GM19351 (cell line): ENCODE measurements at regions not wholly inside any gene's neighbourhood (a gene's known extent, or its start where the extent isn't known, plus 50 kb on each side); places are given as distances from the start of the nearest gene placed in this dataset.

Experiments used
- ATAC-seq: cut with Tn5 transposase; IDR thresholded peaks from one replicate; pipeline ENCODE4 v1.9.1; 2021; ENCODE audit warnings: mild to moderate bottlenecking, moderate library complexity; ENCODE audit not compliant: unreplicated experiment

GRCh38 chr6:121499666-121500065 is 64.2 kb downstream of the GJA1 start:
- no peak for ATAC-seq

- ATAC-seq = no peak
These were observed 68.1 kb downstream of the GJA1 start for GRCh38 chr6:121503589-121503991.

GRCh38 chr6:121504227-121504626 is 68.8 kb downstream of the GJA1 start:
- ATAC-seq = no peak

- ATAC-seq = no peak
These were observed 69.8 kb downstream of the GJA1 start for GRCh38 chr6:121505284-121505683.

GRCh38 chr6:121506761-121507754 is 71.6 kb downstream of the GJA1 start:
- ATAC-seq = no peak

GRCh38 chr6:121510568-121511177 is 75.2 kb downstream of the GJA1 start:
- no peak for ATAC-seq

GRCh38 chr6:121515630-121516265 is 80.3 kb downstream of the GJA1 start:
- no peak for ATAC-seq

- no peak for ATAC-seq
These were observed 80.9 kb downstream of the GJA1 start for GRCh38 chr6:121516331-121516730.

GRCh38 chr6:121520337-121521163 is 85.1 kb downstream of the GJA1 start:
- no peak for ATAC-seq

- no peak for ATAC-seq
These were observed 85.7 kb downstream of the GJA1 start for GRCh38 chr6:121521164-121521555.

GRCh38 chr6:121522265-121522664 is 86.8 kb downstream of the GJA1 start:
- ATAC-seq = no peak

GRCh38 chr6:121522771-121523386 is 87.4 kb downstream of the GJA1 start:
- ATAC-seq = no peak

- ATAC-seq = no peak
These were observed 88.2 kb downstream of the GJA1 start for GRCh38 chr6:121523628-121524027.

GRCh38 chr6:121526282-121526681 is 90.8 kb downstream of the GJA1 start:
- ATAC-seq = no peak

- no peak for ATAC-seq
These were observed 96.3 kb downstream of the GJA1 start for GRCh38 chr6:121531658-121532169.

GRCh38 chr6:121533321-121533841 is 97.9 kb downstream of the GJA1 start:
- no peak for ATAC-seq

- no peak for ATAC-seq
These were observed 100.3 kb downstream of the GJA1 start for GRCh38 chr6:121535777-121536176.

- ATAC-seq = no peak
These were observed 100.9 kb downstream of the GJA1 start for GRCh38 chr6:121536345-121536744.

- ATAC-seq = no peak
These were observed 104.0 kb downstream of the GJA1 start for GRCh38 chr6:121539439-121539838.

- no peak for ATAC-seq
These were observed 104.8 kb downstream of the GJA1 start for GRCh38 chr6:121540210-121540609.
